GM12878 (cell line): ENCODE measurements at regions not wholly inside any gene's neighbourhood (a gene's known extent, or its start where the extent isn't known, plus 50 kb on each side); places are given as distances from the start of the nearest gene placed in this dataset.

Source experiments
- ATF3 ChIP-seq: IDR thresholded peaks from 2 replicates; pipeline ENCODE4 v1.6.1; 2011; ENCODE audit warnings: low read depth, mild to moderate bottlenecking, low read length, moderate library complexity, borderline replicate concordance; ENCODE audit errors: extremely low read depth
- CTCF ChIP-seq, 3 experiments: IDR thresholded peaks in 2 of 3; conservative IDR thresholded peaks in 1 of 3; 2 replicates each; pipeline ENCODE4 v1.5.1; 2011; ENCODE audit warnings: low read depth in 3 of 3, low read length in 3 of 3, mild to moderate bottlenecking in 3 of 3, control low read depth in 2 of 3, moderate library complexity in 2 of 3, inconsistent platforms in 1 of 3, mixed read lengths in 1 of 3; ENCODE audit not compliant: control insufficient read depth in 2 of 3, insufficient read depth in 1 of 3; ENCODE audit errors: extremely low read depth in 1 of 3
- KDM1A ChIP-seq: fragments of 200-600 bp; sonication (generic); IDR thresholded peaks from 2 replicates; pipeline ENCODE4 v1.6.1; 2016; ENCODE audit warnings: borderline replicate concordance
- SMAD1 ChIP-seq: fragments of 450-650 bp; IDR thresholded peaks from 2 replicates; pipeline ENCODE4 v1.6.1; 2018; ENCODE audit warnings: mild to moderate bottlenecking, low read depth; ENCODE audit not compliant: partially characterized antibody

- TF ChIP-seq CTCF (IDR thresholded peaks at IDR 0.05 in 2 of 3, conservative IDR thresholded peaks at IDR 0.05 in 1 of 3; ENCODE audit: control insufficient read depth in 2 of 3, extremely low read depth in 1 of 3, insufficient read depth in 1 of 3, low read depth in 3 of 3, low read length in 3 of 3) = no peak
- no peak for TF ChIP-seq SMAD1
- no peak for TF ChIP-seq ATF3
- no peak for TF ChIP-seq KDM1A
Measured at GRCh38 chr13:39202746-39203145, 164.5 kb downstream of the NHLRC3 start.
